NCI-H1092 treated with DMSO at 0.1 percent for 48 hours (cell line): ENCODE measurements at regions not wholly inside any gene's neighbourhood (a gene's known extent, or its start where the extent isn't known, plus 50 kb on each side); places are given as distances from the start of the nearest gene placed in this dataset.

Source experiments
- DNase-seq: peaks from one replicate; lab custom pipeline; 2025; lab: John Stamatoyannopoulos, UW

GRCh38 chr2:12795851-12796250 lies 79.1 kb downstream of the TRIB2 start:
- DNase-seq: no peak

- no peak for DNase-seq
Observed at GRCh38 chr2:12796657-12797056, 79.9 kb downstream of the TRIB2 start.

DNA sequence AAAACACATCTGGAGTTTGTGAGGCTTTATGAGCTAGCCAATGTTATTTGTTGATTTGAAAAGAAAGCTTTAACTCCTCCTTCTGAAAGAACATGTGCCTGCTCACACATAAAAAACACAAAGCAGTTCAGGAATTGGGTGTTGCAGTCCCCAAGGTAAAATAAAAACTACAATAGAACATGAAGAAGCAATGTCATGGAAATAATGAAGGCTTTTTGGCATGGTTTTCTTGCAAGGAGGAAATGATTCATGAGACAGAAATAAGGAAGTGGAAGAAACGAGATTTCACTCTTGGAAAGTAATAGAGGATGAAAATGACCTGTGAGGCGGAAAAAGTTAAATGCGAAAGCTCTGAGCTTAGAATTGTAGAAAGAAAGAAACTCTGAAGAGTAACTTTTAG lies 81.1 kb downstream of the TRIB2 start:
- DNase-seq: no peak

- DNase-seq: no peak
Observed at GRCh38 chr2:12803607-12804006, 86.9 kb downstream of the TRIB2 start.

- no peak for DNase-seq
Observed at GRCh38 chr2:12804091-12804856, 87.5 kb downstream of the TRIB2 start.

DNA sequence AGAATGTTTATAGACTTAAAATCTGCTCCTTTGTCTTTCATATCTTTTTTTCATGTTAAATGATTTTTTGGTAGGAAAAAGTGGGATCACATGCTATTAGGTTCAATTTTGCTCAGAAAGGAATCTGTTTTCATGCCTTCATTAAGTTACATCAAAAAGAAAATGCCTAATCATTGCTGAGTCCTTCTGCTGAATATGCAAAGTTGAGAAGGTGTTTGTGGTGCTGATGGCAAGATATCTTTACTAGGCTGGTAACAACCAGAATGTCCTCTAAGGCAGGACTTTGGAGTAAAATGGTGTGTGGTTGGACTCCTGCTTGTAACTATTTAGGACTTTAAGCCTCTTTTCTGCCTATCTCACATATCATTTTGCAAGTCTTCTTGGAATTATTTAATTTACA lies 88.3 kb downstream of the TRIB2 start:
- DNase-seq: no peak

GRCh38 chr2:12806549-12807242 lies 90.0 kb downstream of the TRIB2 start:
- DNase-seq: no peak

GRCh38 chr2:12807907-12808810 lies 91.4 kb downstream of the TRIB2 start:
- DNase-seq: no peak

- no peak for DNase-seq
Observed at GRCh38 chr2:12809526-12809925, 92.8 kb downstream of the TRIB2 start.

DNA sequence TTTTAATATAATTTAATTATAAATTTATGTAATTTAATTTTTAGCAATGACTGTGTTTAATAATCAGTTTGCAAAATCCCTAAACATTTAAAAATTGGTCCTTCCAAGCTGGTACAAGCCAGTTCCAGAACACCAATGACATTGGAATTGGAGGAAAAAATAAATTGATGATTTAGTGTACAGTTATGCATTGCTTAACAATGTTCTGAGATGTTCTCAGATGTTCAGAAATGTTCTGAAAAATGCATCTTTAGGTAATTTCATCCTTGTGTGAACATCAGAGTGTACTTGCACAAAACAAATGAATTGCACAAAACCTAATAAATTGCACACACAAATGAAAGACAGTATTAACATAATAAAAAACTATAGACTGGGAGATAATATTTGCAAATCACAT lies 95.2 kb downstream of the TRIB2 start:
- DNase-seq: no peak

DNA sequence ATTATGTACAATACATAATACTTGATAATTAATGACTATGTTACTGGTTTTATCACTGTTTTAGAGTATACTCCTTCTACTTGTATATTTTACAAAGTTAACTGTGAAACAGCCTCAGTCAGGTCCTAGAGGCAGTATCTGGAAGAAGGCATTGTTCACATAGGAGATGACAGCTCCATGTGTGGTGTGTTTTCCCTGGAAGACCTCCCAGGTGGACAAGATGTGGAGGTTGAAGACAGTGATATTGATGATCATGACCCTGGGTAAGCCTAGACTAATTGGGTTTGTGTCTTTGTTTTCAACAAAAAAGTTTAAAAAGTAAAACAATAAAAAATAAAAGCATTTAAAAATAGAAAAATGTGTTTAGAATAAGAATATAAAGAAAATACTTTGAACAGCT lies 96.4 kb downstream of the TRIB2 start:
- no peak for DNase-seq

- DNase-seq: no peak
Observed at GRCh38 chr2:12816379-12817306, 99.9 kb downstream of the TRIB2 start.

GRCh38 chr2:12817870-12818269 lies 101.1 kb downstream of the TRIB2 start:
- DNase-seq: no peak

GRCh38 chr2:12818416-12819102 lies 101.8 kb downstream of the TRIB2 start:
- no peak for DNase-seq

DNA sequence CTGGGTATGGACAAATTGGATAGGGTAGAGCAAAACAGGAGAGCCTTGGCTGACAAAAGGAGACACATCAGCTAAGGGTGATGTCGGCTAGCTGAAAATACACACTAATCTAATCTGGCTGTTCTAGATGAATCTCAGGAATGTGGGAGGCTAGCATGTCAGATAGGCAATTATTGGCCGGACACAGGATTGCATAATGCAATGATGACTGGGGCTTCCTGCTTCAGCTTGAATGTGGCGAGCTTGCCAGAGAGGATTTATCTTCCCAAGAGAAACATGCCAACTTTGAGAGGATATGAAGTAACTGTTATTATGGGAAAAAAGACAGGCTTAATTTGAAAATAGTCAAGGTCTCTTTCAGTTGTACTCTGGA lies 102.4 kb downstream of the TRIB2 start:
- DNase-seq: no peak

- no peak for DNase-seq
Observed at GRCh38 chr2:12819721-12820120, 103.0 kb downstream of the TRIB2 start.

GRCh38 chr2:12821656-12822055 lies 104.9 kb downstream of the TRIB2 start:
- no peak for DNase-seq

- DNase-seq: no peak
Observed at GRCh38 chr2:12824351-12824777, 107.6 kb downstream of the TRIB2 start.

DNA sequence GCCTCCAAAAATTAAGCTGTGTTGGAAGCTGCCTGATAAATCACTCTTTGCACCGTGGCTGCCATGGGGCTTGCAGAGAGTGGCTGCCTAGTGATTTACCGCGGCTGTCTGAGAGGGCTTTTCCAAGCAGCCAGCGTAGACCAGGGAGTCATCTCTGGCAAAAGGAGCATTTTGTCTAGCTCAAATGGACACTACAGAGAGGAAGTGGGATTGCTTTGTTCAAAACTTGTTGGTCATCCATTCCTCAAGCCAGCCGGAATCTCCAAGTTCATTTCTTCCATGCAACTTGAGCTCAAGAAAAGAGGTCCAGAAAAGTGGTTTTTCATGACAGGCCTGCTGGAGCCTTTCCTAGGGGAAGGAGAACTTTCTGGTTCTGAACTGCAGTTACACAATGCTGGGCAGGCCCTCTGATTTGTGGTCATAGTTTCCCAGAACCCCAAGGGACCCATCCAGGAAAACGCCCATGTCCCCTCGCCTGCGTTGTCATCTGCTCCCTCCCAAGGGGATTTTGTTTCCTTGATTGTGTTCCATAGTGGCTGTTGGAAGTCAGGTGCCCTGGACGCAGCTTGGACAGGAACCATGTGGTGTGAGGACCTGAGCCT lies 108.1 kb downstream of the TRIB2 start:
- DNase-seq: no peak

DNA sequence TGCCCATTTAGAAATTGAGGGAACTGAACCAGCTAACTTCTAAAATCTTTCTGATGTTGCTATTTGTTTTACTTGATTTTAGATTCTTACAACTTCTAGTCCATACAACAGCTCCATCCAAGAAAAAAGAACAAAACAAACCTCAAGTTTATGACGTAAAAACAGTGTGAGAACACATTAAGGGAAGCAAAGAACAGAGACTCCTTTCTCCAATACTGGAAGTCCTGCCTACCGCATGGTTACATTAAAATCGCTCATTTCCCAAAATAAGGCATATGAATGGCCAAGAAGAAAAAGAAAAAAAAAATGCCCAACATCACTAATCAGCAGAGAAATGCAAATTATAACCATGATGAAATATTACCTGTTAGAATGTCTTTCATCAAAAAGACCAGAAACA lies 110.0 kb downstream of the TRIB2 start:
- DNase-seq: no peak

- DNase-seq: no peak
Observed at GRCh38 chr2:12827721-12828120, 111.0 kb downstream of the TRIB2 start.
